Endothelial cell of umbilical vein (primary cell): ENCODE measurements at regions not wholly inside any gene's neighbourhood (a gene's known extent, or its start where the extent isn't known, plus 50 kb on each side); places are given as distances from the start of the nearest gene placed in this dataset.

Experiments used
- BruUV-seq: library from RNA; stranded (reverse); fragments of 400-500 nt; replicated peaks from 2 replicates; lab custom pipeline; 2021; lab: Mats Ljungman, UMichigan
- CTCF ChIA-PET: fragments of 300-600, 350-600 bp; sonication (Branson Sonifier 250); formaldehyde crosslinking; loops from one replicate; lab custom pipeline; 2021; ENCODE audit warnings: antibody characterized with exemption, inconsistent platforms; lab: Charles Lee
- POLR2A ChIA-PET: fragments of 300-600, 350-600 bp; sonication (Branson Sonifier 250); formaldehyde crosslinking; loops from one replicate; lab custom pipeline; 2021; ENCODE audit warnings: antibody characterized with exemption, inconsistent platforms; lab: Charles Lee
- DNase-seq: peaks from one replicate; pipeline ENCODE4 v3.0.0-alpha.2; 2011; ENCODE audit warnings: low read depth, low spot score
- FAIRE-seq: peaks from 2 replicates; lab custom pipeline; 2011; peaks lifted over from hg19 to GRCh38; lab: Jason Lieb, UNC
- H2AFZ ChIP-seq: 2 replicates; pipeline ENCODE4 v1.6.0; 2012; ENCODE audit warnings: low read depth, low read length, control low read depth, inconsistent platforms
- H3K27ac ChIP-seq: 2 replicates; pipeline ENCODE4 v1.5.1; 2011; ENCODE audit warnings: low read depth, mild to moderate bottlenecking, control low read depth, low read length, moderate library complexity; ENCODE audit not compliant: insufficient read depth
- H3K27me3 ChIP-seq, 2 experiments: 2 replicates each; pipeline versions ENCODE4 v1.6.0 to v1.6.1; 2011; ENCODE audit warnings: low read length in 2 of 2, mixed read lengths in 1 of 2; ENCODE audit not compliant: control insufficient read depth in 2 of 2, insufficient read depth in 2 of 2
- H3K36me3 ChIP-seq, 2 experiments: 2 replicates in 1 of 2; 3 replicates in 1 of 2; pipeline ENCODE4 v1.5.1; 2011; ENCODE audit warnings: low read length in 2 of 2, mild to moderate bottlenecking in 1 of 2, moderate library complexity in 1 of 2; ENCODE audit not compliant: control insufficient read depth in 2 of 2, insufficient read depth in 2 of 2; ENCODE audit errors: extremely low read depth in 1 of 2
- H3K4me1 ChIP-seq: 3 replicates; pipeline ENCODE4 v1.5.1; 2011; ENCODE audit warnings: mild to moderate bottlenecking, low read length; ENCODE audit not compliant: control insufficient read depth, insufficient read depth; ENCODE audit errors: extremely low read depth
- H3K4me2 ChIP-seq: 2 replicates; pipeline ENCODE4 v1.6.1; 2011; ENCODE audit warnings: low read length, control low read depth, mixed read lengths; ENCODE audit not compliant: insufficient read depth
- H3K4me3 ChIP-seq, 3 experiments: fragments of 200-600 bp in 1 of 3; sonication (generic), shearing (Covaris generic) in 1 of 3; replicated peaks in 1 of 3; 2 replicates each; pipeline ENCODE4 v1.5.1; 2011 to 2016; ENCODE audit warnings: control low read depth in 3 of 3, low read length in 3 of 3, mild to moderate bottlenecking in 2 of 3, inconsistent platforms in 1 of 3, low read depth in 1 of 3, moderate library complexity in 1 of 3; ENCODE audit not compliant: insufficient read depth in 1 of 3
- H3K79me2 ChIP-seq: 2 replicates; pipeline ENCODE4 v1.6.0; 2012; ENCODE audit warnings: low read length, inconsistent platforms; ENCODE audit not compliant: control insufficient read depth, insufficient read depth
- H3K9ac ChIP-seq: replicated peaks from 2 replicates; pipeline ENCODE3; 2011; ENCODE audit warnings: low read length, control low read depth; ENCODE audit not compliant: insufficient read depth; ENCODE audit errors: extremely low read depth
- H3K9me1 ChIP-seq: replicated peaks from 3 replicates; pipeline ENCODE4 v1.6.0; 2011; ENCODE audit warnings: mild to moderate bottlenecking, low read length; ENCODE audit not compliant: control insufficient read depth, insufficient read depth; ENCODE audit errors: extremely low read depth
- H3K9me3 ChIP-seq: replicated peaks from 2 replicates; pipeline ENCODE4 v1.5.1; 2012; ENCODE audit warnings: low read length, inconsistent platforms; ENCODE audit not compliant: control insufficient read depth, insufficient read depth
- H4K20me1 ChIP-seq: replicated peaks from 2 replicates; pipeline ENCODE3; 2011; ENCODE audit warnings: mild to moderate bottlenecking, low read length; ENCODE audit not compliant: control insufficient read depth, insufficient read depth; ENCODE audit errors: extremely low read depth
- EZH2 ChIP-seq: IDR thresholded peaks from 2 replicates; pipeline ENCODE4 v1.6.1; 2012; ENCODE audit warnings: borderline replicate concordance, low read depth, mild to moderate bottlenecking, moderate library complexity, low read length, inconsistent platforms; ENCODE audit not compliant: severe bottlenecking
- FOS ChIP-seq: IDR thresholded peaks from 2 replicates; pipeline ENCODE4 v1.6.1; 2011; ENCODE audit warnings: mild to moderate bottlenecking, low read length, moderate library complexity, borderline replicate concordance; ENCODE audit not compliant: insufficient read depth
- GATA2 ChIP-seq: IDR thresholded peaks from 2 replicates; pipeline ENCODE4 v1.7.0; 2011; ENCODE audit warnings: low read depth, mild to moderate bottlenecking, moderate library complexity, mixed read lengths, low read length; ENCODE audit not compliant: insufficient read length, insufficient read depth
- JUN ChIP-seq: IDR thresholded peaks from 2 replicates; pipeline ENCODE4 v1.6.1; 2011; ENCODE audit warnings: borderline replicate concordance, low read depth; ENCODE audit not compliant: insufficient read length, insufficient read depth
- MAX ChIP-seq: IDR thresholded peaks from 2 replicates; pipeline ENCODE4 v1.6.1; 2011; ENCODE audit not compliant: insufficient read depth, insufficient read length
- MYC ChIP-seq: IDR thresholded peaks from one replicate; pipeline ENCODE4 v1.6.1; 2011; ENCODE audit warnings: mild to moderate bottlenecking, low read depth, low read length
- POLR2A ChIP-seq: IDR thresholded peaks from 2 replicates; pipeline ENCODE4 v1.6.1; 2012; ENCODE audit warnings: low read depth, mild to moderate bottlenecking, control low read depth, low read length
- POLR2AphosphoS5 ChIP-seq: IDR thresholded peaks from 2 replicates; pipeline ENCODE4 v1.6.1; 2012; ENCODE audit warnings: low read depth, mild to moderate bottlenecking, control low read depth, low read length, moderate library complexity; ENCODE audit not compliant: insufficient read depth
- dilution Hi-C: fragments of 300-500 bp; cut with MboI; formaldehyde crosslinking; loops from one replicate; pipeline ENCODE4 v1.15.0; 2019; ENCODE audit warnings: low sequenced_read_pairs; ENCODE audit not compliant: extremely low pct_ligation_motif_present
- intact Hi-C: fragments of 100-400 bp; cut with micrococcal nuclease; formaldehyde crosslinking; loops from one replicate; pipeline ENCODE4 v1.10.0; 2022
- TF ChIP-seq, protein P1 (sequence below), 2 donors: IDR thresholded peaks; 1 replicate in 1 of 2; 2 replicates in 1 of 2; pipeline ENCODE4 v1.5.1; 2011; ENCODE audit warnings: low read length in 2 of 2, mild to moderate bottlenecking in 2 of 2, moderate library complexity in 2 of 2, control low read depth in 1 of 2, inconsistent platforms in 1 of 2, low read depth in 1 of 2; ENCODE audit not compliant: insufficient read depth in 1 of 2; ENCODE audit errors: extremely low read depth in 1 of 2

DNA sequence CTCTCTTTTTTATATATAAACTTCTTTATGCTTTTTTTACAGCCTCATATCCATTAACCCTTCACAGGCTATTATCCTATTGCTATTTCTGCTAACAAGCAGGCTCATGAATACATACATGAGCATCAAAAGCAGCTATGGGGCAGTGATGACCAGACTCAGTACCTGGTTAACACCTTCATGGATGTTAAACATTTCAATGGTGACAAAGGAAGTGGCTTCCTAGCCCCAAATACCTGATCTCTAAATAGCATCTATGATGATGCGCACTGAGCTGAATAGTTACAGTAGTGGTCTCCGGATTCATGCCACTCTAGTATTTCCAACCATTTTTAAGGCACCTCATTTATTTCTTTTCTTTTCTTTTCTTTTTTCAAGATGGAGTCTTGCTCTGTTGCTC lies 101.1 kb downstream of the TM2D1 start:
- TF ChIP-seq JUN (no peak), EZH2 (no peak), POLR2A (no peak), MAX (no peak)
- TF ChIP-seq, protein P1, sequence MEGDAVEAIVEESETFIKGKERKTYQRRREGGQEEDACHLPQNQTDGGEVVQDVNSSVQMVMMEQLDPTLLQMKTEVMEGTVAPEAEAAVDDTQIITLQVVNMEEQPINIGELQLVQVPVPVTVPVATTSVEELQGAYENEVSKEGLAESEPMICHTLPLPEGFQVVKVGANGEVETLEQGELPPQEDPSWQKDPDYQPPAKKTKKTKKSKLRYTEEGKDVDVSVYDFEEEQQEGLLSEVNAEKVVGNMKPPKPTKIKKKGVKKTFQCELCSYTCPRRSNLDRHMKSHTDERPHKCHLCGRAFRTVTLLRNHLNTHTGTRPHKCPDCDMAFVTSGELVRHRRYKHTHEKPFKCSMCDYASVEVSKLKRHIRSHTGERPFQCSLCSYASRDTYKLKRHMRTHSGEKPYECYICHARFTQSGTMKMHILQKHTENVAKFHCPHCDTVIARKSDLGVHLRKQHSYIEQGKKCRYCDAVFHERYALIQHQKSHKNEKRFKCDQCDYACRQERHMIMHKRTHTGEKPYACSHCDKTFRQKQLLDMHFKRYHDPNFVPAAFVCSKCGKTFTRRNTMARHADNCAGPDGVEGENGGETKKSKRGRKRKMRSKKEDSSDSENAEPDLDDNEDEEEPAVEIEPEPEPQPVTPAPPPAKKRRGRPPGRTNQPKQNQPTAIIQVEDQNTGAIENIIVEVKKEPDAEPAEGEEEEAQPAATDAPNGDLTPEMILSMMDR (IDR thresholded peaks at IDR 0.05; ENCODE audit: extremely low read depth in 1 of 2, insufficient read depth in 1 of 2, low read depth in 1 of 2, low read length in 2 of 2): no peak
- Histone ChIP-seq H3K4me2 (no peak overlapping the region), H3K79me2 (no peaks in the 10 kb centered on the region), H3K9me3 (no peaks in the 10 kb centered on the region), H3K27ac (no peak overlapping the region), H3K36me3 (no peaks in the 10 kb centered on the region), H3K27me3 (no peaks in the 10 kb centered on the region), H3K4me1 (no peaks in the 10 kb centered on the region), H3K9me1 (no peaks in the 10 kb centered on the region), H3K9ac (no peak overlapping the region), H2AFZ (no peak overlapping the region), H3K4me3 (no peak overlapping the region), H4K20me1 (no peaks in the 10 kb centered on the region)
- no TSS peak for BruUV-seq
- CTCF ChIA-PET: no interaction called here
- POLR2A ChIA-PET: no interaction called here
- dilution Hi-C loops (no loop called here), intact Hi-C loops (no loop called here)
- no peak for FAIRE-seq
- no peak for DNase-seq

GRCh38 chr1:61620536-61620935 lies 104.4 kb downstream of the TM2D1 start:
- H3K4me3 ChIP-seq: no peak overlapping the region
- no TSS peak for BruUV-seq
- H3K79me2 ChIP-seq: no peaks in the 10 kb centered on the region
- dilution Hi-C loops: no loop called here
- DNase-seq (no peak), FAIRE-seq (no peak)
- no peaks in the 10 kb centered on the region for H3K36me3 ChIP-seq
- H3K4me1 ChIP-seq: no peaks in the 10 kb centered on the region
- no peaks in the 10 kb centered on the region for H3K9me3 ChIP-seq
- POLR2A ChIA-PET: no interaction called here
- TF ChIP-seq FOS (no peak), POLR2AphosphoS5 (no peak), GATA2 (no peak), MYC (no peak), MAX (no peak), EZH2 (no peak), POLR2A (no peak), JUN (no peak)
- TF ChIP-seq, protein P1 (IDR thresholded peaks at IDR 0.05; ENCODE audit: extremely low read depth in 1 of 2, insufficient read depth in 1 of 2, low read depth in 1 of 2, low read length in 2 of 2): no peak
- CTCF ChIA-PET: interaction anchor here (1.2 to 1.9 kb wide), 2 partner anchors 22 to 33 kb away, joined by 5 to 6 read pairs; no protein-coding TSS in a partner anchor
- no peaks in the 10 kb centered on the region for H4K20me1 ChIP-seq
- H3K4me2 ChIP-seq: no peak overlapping the region
- intact Hi-C loops: no loop called here
- H3K27ac ChIP-seq: no peak overlapping the region
- no peak overlapping the region for H3K9ac ChIP-seq
- no peaks in the 10 kb centered on the region for H3K9me1 ChIP-seq
- no peak overlapping the region for H2AFZ ChIP-seq
- no peaks in the 10 kb centered on the region for H3K27me3 ChIP-seq
